GM23248 (cell line): ENCODE measurements at regions not wholly inside any gene's neighbourhood (a gene's known extent, or its start where the extent isn't known, plus 50 kb on each side); places are given as distances from the start of the nearest gene placed in this dataset.

Source experiments
- EZH2 ChIP-seq: fragments of 200-600 bp; sonication (generic); IDR thresholded peaks from 2 replicates; pipeline ENCODE4 v1.6.1; 2018; ENCODE audit warnings: antibody characterized with exemption, mild to moderate bottlenecking; ENCODE audit not compliant: insufficient read depth, poor library complexity, severe bottlenecking
- EZH2phosphoT487 ChIP-seq: fragments of 200-600 bp; sonication (generic); IDR thresholded peaks from 2 replicates; pipeline ENCODE4 v1.6.1; 2018; ENCODE audit warnings: antibody characterized with exemption, moderate library complexity, mild to moderate bottlenecking, low read depth; ENCODE audit not compliant: insufficient read depth

GRCh38 chr5:57939771-57940170 is 457.2 kb upstream of the ACTBL2 start:
- TF ChIP-seq EZH2, result no peak
- no peak for TF ChIP-seq EZH2phosphoT487
